ENCODE measurements at regions not wholly inside any gene's neighbourhood (a gene's known extent, or its start where the extent isn't known, plus 50 kb on each side); places are given as distances from the start of the nearest gene placed in this dataset.

DNA sequence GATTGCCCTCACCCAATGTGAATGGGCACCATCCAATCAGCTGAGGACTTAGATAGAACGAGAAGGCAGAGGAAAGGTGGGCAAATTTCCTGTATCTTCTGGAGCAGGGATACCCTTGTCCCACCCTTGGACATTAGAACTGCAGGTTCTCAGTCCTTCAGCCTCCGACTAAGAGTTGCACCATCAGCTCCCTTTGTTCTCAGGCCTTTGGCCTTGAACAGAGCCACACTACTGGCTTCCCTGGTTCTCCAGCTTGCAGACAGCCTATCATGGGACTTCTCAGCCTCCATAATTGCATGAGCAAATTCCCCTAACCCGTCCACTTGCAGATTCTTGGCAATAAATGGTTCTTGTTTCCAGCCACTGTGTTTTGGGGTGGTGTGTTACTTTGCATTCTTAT lies 102.4 kb downstream of the LSM3 start:
- TF ChIP-seq, protein P1, sequence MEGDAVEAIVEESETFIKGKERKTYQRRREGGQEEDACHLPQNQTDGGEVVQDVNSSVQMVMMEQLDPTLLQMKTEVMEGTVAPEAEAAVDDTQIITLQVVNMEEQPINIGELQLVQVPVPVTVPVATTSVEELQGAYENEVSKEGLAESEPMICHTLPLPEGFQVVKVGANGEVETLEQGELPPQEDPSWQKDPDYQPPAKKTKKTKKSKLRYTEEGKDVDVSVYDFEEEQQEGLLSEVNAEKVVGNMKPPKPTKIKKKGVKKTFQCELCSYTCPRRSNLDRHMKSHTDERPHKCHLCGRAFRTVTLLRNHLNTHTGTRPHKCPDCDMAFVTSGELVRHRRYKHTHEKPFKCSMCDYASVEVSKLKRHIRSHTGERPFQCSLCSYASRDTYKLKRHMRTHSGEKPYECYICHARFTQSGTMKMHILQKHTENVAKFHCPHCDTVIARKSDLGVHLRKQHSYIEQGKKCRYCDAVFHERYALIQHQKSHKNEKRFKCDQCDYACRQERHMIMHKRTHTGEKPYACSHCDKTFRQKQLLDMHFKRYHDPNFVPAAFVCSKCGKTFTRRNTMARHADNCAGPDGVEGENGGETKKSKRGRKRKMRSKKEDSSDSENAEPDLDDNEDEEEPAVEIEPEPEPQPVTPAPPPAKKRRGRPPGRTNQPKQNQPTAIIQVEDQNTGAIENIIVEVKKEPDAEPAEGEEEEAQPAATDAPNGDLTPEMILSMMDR (IDR thresholded peaks at IDR 0.05; ENCODE audit: insufficient read depth, low read depth, low read length) = no peak
- POLR2A ChIA-PET = no interaction called here
- CTCF ChIA-PET = interaction anchor here (0.5 to 0.6 kb wide), 2 partner anchors 99 to 187 kb away, joined by 3 read pairs; no protein-coding TSS in a partner anchor
- Histone ChIP-seq H3K4me3 (ENCODE audit: low read depth, low read length) (no peak overlapping the region), H3K27me3 (ENCODE audit: control insufficient read depth, insufficient read depth, low read length) (no peaks in the 10 kb centered on the region), H3K36me3 (ENCODE audit: control insufficient read depth, insufficient read depth, low read length) (no peaks in the 10 kb centered on the region)
- DNase-seq (ENCODE audit: low read depth) = no peak

DNA sequence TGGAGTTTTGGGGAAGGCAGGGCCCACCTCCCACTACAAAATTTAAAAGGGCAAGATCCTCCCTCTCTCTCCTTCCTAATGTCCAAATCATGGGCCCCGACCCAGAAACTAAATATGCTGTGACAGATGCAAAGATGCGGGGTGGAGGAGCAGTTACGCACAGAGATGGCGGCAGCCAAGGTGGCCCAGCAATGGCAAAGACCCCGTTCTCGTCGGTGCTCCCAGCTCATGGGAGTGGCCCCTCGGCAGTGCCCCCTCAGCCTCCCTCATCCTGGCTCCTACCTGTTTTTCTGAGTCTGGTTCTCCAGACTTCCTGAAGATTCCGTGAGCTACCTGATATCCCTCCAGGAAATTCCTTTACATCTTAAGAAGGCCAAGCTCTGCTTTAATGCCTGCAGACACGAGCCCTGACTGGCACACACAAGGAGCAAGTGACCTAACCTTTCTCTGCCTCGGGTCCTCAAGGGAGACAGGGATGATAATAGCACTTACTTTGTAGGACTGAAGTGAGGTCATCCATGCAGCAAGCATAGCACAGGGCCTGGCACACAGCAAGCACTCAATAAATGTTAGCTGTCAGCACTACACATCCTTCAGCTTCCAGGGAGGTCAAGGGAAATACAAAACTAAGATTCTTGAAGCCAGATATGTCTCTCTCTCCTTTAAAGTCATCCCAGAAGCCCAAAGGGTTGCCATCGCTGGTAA lies 103.5 kb downstream of the LSM3 start:
- TF ChIP-seq, protein P1 (IDR thresholded peaks at IDR 0.05; ENCODE audit: insufficient read depth, low read depth, low read length) = no peak
- no peaks in the 10 kb centered on the region for H3K36me3 ChIP-seq (ENCODE audit: control insufficient read depth, insufficient read depth, low read length)
- DNase-seq (ENCODE audit: low read depth) = no peak
- ChIA-PET CTCF (interaction anchor here (1.5 kb wide), 1 partner anchor 79 kb away, joined by 5 read pairs; no protein-coding TSS in a partner anchor), POLR2A (no interaction called here)
- no peaks in the 10 kb centered on the region for H3K27me3 ChIP-seq (ENCODE audit: control insufficient read depth, insufficient read depth, low read length)
- H3K4me3 ChIP-seq (ENCODE audit: low read depth, low read length) = no peak overlapping the region

DNA sequence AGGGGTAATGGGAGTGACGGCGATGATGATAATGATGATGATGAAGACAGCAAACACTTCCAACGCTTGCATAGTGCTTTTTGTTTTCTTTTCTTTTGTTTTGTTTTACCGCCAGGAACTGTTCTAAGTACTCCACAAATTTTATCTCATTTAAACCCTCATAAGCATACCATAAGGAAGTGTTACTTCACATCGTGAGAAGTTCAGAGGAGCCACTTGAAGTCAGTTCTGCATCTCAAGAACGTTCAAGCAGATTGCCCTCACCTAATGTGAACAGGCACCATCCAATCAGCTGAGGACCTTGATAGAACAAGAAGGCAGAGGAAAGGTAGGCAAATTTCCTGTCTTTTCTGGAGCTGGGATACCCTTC lies 104.1 kb downstream of the LSM3 start:
- ChIA-PET CTCF (interaction anchor here (1.3 to 1.5 kb wide), 2 partner anchors 21 to 79 kb away, joined by 3 to 5 read pairs; no protein-coding TSS in a partner anchor), POLR2A (no interaction called here)
- TF ChIP-seq, protein P1 (IDR thresholded peaks at IDR 0.05; ENCODE audit: insufficient read depth, low read depth, low read length) = no peak
- H3K27me3 ChIP-seq (ENCODE audit: control insufficient read depth, insufficient read depth, low read length) = no peaks in the 10 kb centered on the region
- H3K4me3 ChIP-seq (ENCODE audit: low read depth, low read length) = no peak overlapping the region
- DNase-seq (ENCODE audit: low read depth) = no peak
- no peaks in the 10 kb centered on the region for H3K36me3 ChIP-seq (ENCODE audit: control insufficient read depth, insufficient read depth, low read length)

DNA sequence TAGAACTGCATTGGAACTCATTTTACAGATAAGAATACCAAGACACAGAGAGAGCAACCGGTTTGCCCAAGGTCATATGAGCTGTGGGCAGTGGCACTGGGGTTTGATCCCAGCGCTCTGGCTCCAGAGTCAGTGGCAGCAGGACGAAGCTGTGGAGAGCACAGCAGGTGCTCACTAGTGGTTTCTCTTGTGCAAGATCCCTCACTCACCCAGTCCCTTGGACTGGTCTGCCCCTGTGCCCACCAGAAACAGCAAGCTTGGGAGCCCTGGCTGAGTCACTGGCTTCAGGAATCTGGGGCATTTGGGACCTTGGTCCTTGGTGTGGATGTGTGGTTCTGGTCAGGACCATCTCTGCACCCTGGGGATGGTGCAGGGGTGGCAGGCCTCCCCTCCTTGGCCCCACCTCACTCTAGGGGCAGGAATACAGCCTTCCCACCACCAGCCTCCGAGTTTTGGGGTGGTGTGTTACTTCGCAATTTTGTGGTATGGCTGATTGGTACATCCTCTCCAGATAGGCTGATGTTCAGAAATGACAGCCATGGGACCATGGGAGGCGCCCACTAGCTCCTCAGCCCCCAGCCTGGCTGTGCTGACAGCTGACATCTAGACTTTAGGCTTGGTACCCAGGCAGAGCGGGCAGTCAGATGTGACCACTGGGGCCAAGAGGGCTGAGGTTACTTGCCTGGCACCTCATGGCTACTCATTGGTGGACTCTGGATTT lies 104.6 kb downstream of the LSM3 start:
- CTCF ChIA-PET = interaction anchor here (0.8 to 1.5 kb wide), 3 partner anchors 22 to 80 kb away, joined by 3 to 5 read pairs (median 3); no protein-coding TSS in a partner anchor
- TF ChIP-seq, protein P1 (IDR thresholded peaks at IDR 0.05; ENCODE audit: insufficient read depth, low read depth, low read length) = no peak

DNA sequence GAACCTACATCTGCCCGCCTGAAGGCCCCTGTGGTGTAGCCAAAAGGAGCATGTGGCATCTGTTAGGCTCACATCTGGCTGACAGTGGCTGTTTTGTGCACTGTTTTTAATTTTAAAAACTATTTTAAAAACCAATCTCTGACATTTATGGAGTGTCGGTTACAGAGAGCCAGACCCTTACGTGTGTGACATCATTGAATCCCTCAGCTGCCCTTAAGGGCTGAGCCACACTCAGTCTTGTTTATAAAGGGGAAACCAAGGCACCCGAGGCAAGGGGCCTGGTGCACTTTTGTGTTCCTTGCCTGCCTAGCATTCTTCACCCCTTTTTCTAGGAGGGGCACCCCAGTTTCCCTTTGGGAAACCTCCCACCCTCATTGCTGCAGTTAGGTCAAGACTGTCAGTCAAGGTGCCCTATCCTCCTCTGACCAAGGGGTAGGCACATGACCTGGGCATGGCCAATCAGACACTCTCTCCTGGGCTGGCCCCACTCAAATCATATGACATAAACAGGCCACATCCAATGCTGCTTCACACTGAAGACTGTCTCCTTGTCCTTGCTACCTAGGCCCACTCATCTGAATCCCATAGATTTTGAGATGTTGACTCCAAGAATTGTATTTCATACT lies 105.3 kb downstream of the LSM3 start:
- DNase-seq (ENCODE audit: low read depth) = peak; percentile 64
- TF ChIP-seq, protein P1 (IDR thresholded peaks at IDR 0.05; ENCODE audit: insufficient read depth, low read depth, low read length) = no peak
- CTCF ChIA-PET = interaction anchor here (0.8 to 1.3 kb wide), 2 partner anchors 22 to 24 kb away, joined by 3 read pairs; no protein-coding TSS in a partner anchor
- Histone ChIP-seq H3K4me3 (ENCODE audit: low read depth, low read length) (no peak overlapping the region), H3K27me3 (ENCODE audit: control insufficient read depth, insufficient read depth, low read length) (no peaks in the 10 kb centered on the region), H3K36me3 (ENCODE audit: control insufficient read depth, insufficient read depth, low read length) (no peaks in the 10 kb centered on the region)
- POLR2A ChIA-PET = no interaction called here

More for the DNA sequence above, 104.6 kb downstream of the LSM3 start:
- no peaks in the 10 kb centered on the region for H3K36me3 ChIP-seq (ENCODE audit: control insufficient read depth, insufficient read depth, low read length)
- no peaks in the 10 kb centered on the region for H3K27me3 ChIP-seq (ENCODE audit: control insufficient read depth, insufficient read depth, low read length)
- POLR2A ChIA-PET = no interaction called here
- DNase-seq (ENCODE audit: low read depth) = no peak
- no peak overlapping the region for H3K4me3 ChIP-seq (ENCODE audit: low read depth, low read length)

Measured in BJ (cell line).